NB4 (cell line): ENCODE measurements at regions not wholly inside any gene's neighbourhood (a gene's known extent, or its start where the extent isn't known, plus 50 kb on each side); places are given as distances from the start of the nearest gene placed in this dataset.

Experiments
- DNase-seq: peaks from one replicate; pipeline ENCODE4 v3.0.0; 2010; ENCODE audit warnings: low read depth
- H3K4me3 ChIP-seq: one replicate; pipeline ENCODE4 v1.5.1; 2011; ENCODE audit warnings: mild to moderate bottlenecking, low read depth, low read length, moderate library complexity
- CTCF ChIP-seq: IDR thresholded peaks from one replicate; pipeline ENCODE4 v1.5.1; 2012; ENCODE audit warnings: low read depth, low read length
- MAX ChIP-seq: IDR thresholded peaks from 2 replicates; pipeline ENCODE4 v1.6.1; 2011; ENCODE audit warnings: low read depth, low read length
- MYC ChIP-seq: IDR thresholded peaks from 2 replicates; pipeline ENCODE4 v1.6.1; 2011; ENCODE audit warnings: low read depth, low read length
- POLR2A ChIP-seq: IDR thresholded peaks from 2 replicates; pipeline ENCODE4 v1.6.1; 2011; ENCODE audit warnings: mild to moderate bottlenecking; ENCODE audit not compliant: insufficient read length; ENCODE audit errors: extremely low read depth

GRCh38 chr14:51523243-51523642, 128.5 kb upstream of the FRMD6 start:
- DNase-seq = no peak
- H3K4me3 ChIP-seq = no peak overlapping the region
- no peak for TF ChIP-seq MAX
- TF ChIP-seq POLR2A = no peak
- no peak for TF ChIP-seq CTCF
- TF ChIP-seq MYC = no peak

- TF ChIP-seq POLR2A (no peak), CTCF (no peak), MYC (no peak), MAX (no peak)
- no peak overlapping the region for H3K4me3 ChIP-seq
- DNase-seq = no peak
These were observed 126.0 kb upstream of the FRMD6 start for GRCh38 chr14:51525739-51526138.

- no peak for DNase-seq
- TF ChIP-seq POLR2A (no peak), MYC (no peak), MAX (no peak), CTCF (no peak)
- H3K4me3 ChIP-seq = no peak overlapping the region
These were observed 124.6 kb upstream of the FRMD6 start for GRCh38 chr14:51527073-51527472.

- no peak for DNase-seq
- H3K4me3 ChIP-seq = no peak overlapping the region
- TF ChIP-seq POLR2A (no peak), MYC (no peak), CTCF (no peak), MAX (no peak)
These were observed 122.0 kb upstream of the FRMD6 start for GRCh38 chr14:51529736-51530135.

GRCh38 chr14:51533160-51533559, 118.5 kb upstream of the FRMD6 start:
- no peak overlapping the region for H3K4me3 ChIP-seq
- DNase-seq = no peak
- TF ChIP-seq MAX (no peak), POLR2A (no peak), MYC (no peak), CTCF (no peak)
